ENCODE measurements at regions not wholly inside any gene's neighbourhood (a gene's known extent, or its start where the extent isn't known, plus 50 kb on each side); places are given as distances from the start of the nearest gene placed in this dataset.
"Not testable (repeated sequence)": the region's sequence is repeated elsewhere in the genome, so short reads cannot be mapped to it uniquely, and the experiment has no call there.

DNA sequence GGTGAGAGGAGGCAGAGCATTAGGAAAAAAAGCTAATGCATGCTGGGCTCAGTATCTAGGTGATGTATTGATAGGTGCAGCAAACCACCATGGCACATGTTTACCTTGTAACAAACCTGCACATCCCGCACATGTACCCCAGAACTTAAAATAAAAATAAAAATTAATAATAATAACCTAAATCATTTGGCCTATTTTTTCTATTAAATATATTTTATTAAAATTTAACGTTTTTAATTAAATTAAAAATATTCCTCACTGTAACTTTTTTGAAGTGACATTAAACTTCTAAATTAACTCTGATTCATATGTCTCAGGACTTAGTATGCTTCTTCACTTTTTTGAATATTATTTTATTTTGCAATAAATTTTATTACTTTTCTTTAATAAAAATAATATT lies 83.7 kb upstream of the PARP8 start:
- intact Hi-C loops (cut with DNase I), result no loop called here
- DNase-seq (ENCODE audit: low spot score), result no peak

- intact Hi-C loops (cut with DNase I), result no loop called here
These were observed 82.8 kb upstream of the PARP8 start for GRCh38 chr5:50583621-50584020.

GRCh38 chr5:50588471-50588870 lies 78.0 kb upstream of the PARP8 start:
- DNase-seq (ENCODE audit: low spot score); intact Hi-C loops (cut with DNase I): not testable (repeated sequence)

More at GRCh38 chr5:50583621-50584020, 82.8 kb upstream of the PARP8 start:
- no peak for DNase-seq (ENCODE audit: low spot score)

GRCh38 chr5:50590444-50591189 lies 75.8 kb upstream of the PARP8 start:
- DNase-seq (ENCODE audit: low spot score); intact Hi-C loops (cut with DNase I): not testable (repeated sequence)

DNA sequence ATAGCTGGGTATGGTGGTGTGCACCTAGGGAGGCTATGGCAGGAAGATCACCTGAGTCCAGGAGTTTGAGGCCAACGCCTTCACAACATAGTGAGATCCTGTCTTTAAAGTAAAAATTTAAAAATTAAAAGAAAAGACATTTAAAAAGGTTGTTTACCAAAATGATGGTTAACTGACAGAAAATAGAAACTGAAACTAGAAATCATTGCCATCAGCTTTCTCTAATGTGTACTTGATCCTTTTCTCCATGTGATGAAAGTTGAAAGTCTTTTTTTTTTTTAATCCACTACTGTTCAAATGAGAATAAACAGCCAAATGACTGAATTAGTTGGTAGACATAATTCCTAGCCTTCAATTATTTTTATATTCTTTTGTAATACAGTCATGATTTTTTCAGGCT lies 75.1 kb upstream of the PARP8 start:
- intact Hi-C loops (cut with DNase I); DNase-seq (ENCODE audit: low spot score): not testable (repeated sequence)

DNA sequence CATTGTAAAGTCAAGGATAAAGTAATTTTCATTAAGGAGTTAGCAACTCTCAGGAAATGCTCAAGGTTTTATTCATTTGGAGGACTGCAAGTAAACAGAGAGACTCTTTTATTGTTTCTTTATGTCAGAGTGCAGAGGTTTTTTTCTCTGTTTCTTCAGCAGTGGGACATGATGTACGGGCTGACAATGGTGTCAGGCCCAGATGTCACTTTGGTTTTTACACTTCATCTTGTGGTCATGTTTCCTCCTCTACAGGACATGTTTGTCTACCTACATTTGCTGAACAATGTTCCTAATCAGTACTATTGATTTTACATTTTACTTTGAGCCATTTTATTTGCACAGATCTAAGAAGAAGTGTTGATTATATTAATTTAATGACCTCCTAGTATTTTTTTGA lies 72.8 kb upstream of the PARP8 start:
- intact Hi-C loops (cut with DNase I), result no loop called here
- DNase-seq (ENCODE audit: low spot score), result no peak

- no peak for DNase-seq (ENCODE audit: low spot score)
- intact Hi-C loops (cut with DNase I), result no loop called here
These were observed 71.2 kb upstream of the PARP8 start for GRCh38 chr5:50595199-50595598.

DNA sequence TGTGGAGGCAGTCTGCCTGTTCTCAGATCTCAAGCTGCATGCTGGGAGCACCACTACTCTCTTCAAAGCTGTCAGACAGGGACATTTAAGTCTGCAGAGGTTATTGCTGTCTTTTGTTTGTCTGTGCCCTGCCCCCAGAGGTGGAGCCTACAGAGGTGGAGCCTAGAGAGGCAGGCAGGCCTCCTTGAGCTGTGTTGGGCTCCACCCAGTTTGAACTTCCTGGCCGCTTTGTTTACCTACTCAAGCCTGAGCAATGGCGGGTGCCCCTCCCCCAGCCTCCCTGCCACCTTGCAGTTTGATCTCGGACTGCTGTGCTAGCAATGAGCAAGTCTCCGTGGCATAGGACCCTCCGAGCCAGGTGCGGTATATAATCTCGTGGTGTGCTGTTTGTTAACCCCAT lies 64.9 kb upstream of the PARP8 start:
- intact Hi-C loops (cut with DNase I); DNase-seq (ENCODE audit: low spot score): not testable (repeated sequence)

DNA sequence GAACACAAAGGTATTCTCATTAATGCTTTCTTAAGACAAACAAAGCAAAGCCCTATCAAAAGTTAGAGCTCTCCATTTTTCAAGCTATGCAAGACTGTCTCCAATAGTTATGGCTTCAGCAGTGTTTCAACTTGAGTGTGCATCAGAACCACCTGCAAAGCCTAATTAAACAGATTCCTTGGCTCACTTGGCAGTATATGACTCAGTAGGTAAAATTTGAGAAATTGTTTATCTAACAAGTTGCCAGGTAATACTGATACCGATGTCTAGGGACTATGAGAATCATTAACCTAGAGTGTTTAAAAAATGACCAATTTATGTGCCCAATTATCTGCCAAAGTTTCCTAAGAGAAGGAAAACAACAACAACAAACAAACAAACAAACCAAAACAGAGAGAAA lies 60.3 kb upstream of the PARP8 start:
- DNase-seq (ENCODE audit: low spot score), result no peak
- intact Hi-C loops (cut with DNase I), result no loop called here

DNA sequence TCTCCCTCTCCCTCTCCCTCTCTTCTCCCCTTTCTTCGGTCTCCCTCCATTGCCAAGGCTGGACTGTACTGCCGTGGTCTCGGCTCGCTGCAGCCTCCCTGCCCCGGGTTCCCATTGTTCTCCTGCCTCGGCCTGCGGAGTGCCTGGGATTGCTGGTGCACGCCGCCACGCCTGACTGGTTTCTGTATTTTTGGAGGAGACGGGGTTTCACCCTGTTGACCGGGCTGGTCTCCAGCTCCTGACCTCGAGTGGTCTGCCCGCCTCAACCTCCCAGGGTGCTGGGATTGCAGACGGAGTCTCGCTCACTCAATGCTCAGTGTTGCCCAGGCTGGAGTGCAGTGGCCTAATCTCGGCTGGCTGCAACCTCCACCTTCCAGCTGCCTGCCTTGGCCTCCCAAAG lies 59.0 kb upstream of the PARP8 start:
- DNase-seq (ENCODE audit: low spot score); intact Hi-C loops (cut with DNase I): not testable (repeated sequence)

DNA sequence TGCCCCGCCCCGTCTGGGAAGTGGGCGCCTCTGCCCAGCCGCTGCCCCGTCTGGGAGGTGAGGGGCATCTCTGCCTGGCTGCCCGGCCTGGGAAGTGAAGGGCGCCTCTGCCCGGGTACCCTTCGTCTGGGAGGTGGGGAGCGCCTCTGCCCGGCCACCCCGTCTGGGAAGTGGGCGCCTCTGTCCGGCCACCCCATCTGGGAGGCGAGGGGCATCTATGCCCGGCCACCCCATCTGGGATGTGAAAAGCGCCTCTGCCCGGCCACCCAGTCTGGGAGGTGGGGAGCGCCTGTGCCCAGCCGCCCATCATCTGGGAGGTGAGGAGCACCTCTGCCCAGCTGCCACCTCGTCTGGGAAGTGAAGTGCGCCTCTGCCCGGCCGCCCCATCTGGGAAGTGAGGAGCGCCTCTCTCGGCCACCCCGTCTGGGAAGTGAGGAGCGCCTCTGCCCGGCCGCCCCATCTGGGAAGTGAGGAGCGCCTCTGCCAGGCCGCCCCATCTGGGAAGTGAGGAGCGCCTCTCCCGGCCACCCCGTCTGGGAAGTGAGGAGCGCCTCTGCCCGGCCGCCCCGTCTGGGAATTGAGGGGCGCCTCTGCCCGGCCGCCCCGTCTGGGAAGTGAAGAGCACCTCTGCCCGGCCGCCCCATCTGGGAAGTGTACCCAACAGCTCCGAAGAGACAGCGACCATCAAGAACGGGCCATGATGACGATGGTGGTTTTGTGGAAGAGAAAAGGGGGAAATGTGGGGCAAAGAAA lies 58.3 kb upstream of the PARP8 start:
- intact Hi-C loops (cut with DNase I), result not testable (repeated sequence)
- DNase-seq (ENCODE audit: low spot score), result peak; percentile 76

GRCh38 chr5:50613057-50613456 lies 53.4 kb upstream of the PARP8 start:
- intact Hi-C loops (cut with DNase I); DNase-seq (ENCODE audit: low spot score): not testable (repeated sequence)

Measured in posterior vena cava (tissue), 2 donors.